ENCODE measurements at regions not wholly inside any gene's neighbourhood (a gene's known extent, or its start where the extent isn't known, plus 50 kb on each side); places are given as distances from the start of the nearest gene placed in this dataset.

GRCh38 chr7:25037325-25037724 is 57.3 kb upstream of the OSBPL3 start:
- TF ChIP-seq CTCF (IDR thresholded peaks at IDR 0.05): no peak
- TF ChIP-seq EZH2 (IDR thresholded peaks at IDR 0.05; ENCODE audit: borderline replicate concordance, insufficient read depth, low read depth, low read length, poor library complexity, severe bottlenecking): no peak

All from B cell (primary cell).